HCT116 (cell line): ENCODE measurements at regions not wholly inside any gene's neighbourhood (a gene's known extent, or its start where the extent isn't known, plus 50 kb on each side); places are given as distances from the start of the nearest gene placed in this dataset.
"Not testable (repeated sequence)": the region's sequence is repeated elsewhere in the genome, so short reads cannot be mapped to it uniquely, and the experiment has no call there.

ENCODE experiments used
- ATAC-seq: fragments of 200-7000 bp; cut with Tn5 transposase; 2 replicates; pipeline ENCODE4 v1.9.1; 2020; ENCODE audit warnings: mild to moderate bottlenecking, moderate library complexity
- BruUV-seq: library from RNA; stranded (reverse); fragments of 400-500 nt; replicated peaks from 2 replicates; lab custom pipeline; 2021; lab: Mats Ljungman, UMichigan
- CTCF ChIA-PET: fragments of 300-600 bp; sonication (Branson Sonifier 250); formaldehyde crosslinking; loops from one replicate; lab custom pipeline; 2021; ENCODE audit warnings: antibody characterized with exemption; lab: Charles Lee
- POLR2A ChIA-PET: fragments of 300-600, 350-600 bp; sonication (Branson Sonifier 250); formaldehyde crosslinking; loops from one replicate; lab custom pipeline; 2021; ENCODE audit warnings: antibody characterized with exemption; lab: Charles Lee
- RAD21 ChIA-PET, 2 experiments: fragments of 300-600 bp; sonication (Branson Sonifier 250); formaldehyde crosslinking; loops; one replicate each; lab custom pipeline; 2023; ENCODE audit warnings: low total read pairs in 2 of 2; ENCODE audit not compliant: uncharacterized antibody in 2 of 2, unreplicated experiment in 2 of 2, low non-redundant PET in 1 of 2; lab: Charles Lee
- DNase-seq: peaks from one replicate; pipeline ENCODE4 v3.0.0-alpha.2; 2010; ENCODE audit warnings: low read depth, low spot score
- H2AFZ ChIP-seq: fragments of 200-600 bp; shearing (Covaris generic), sonication (generic); 2 replicates; pipeline ENCODE4 v1.6.1; 2017; ENCODE audit warnings: low read depth, mixed run types, mixed read lengths, antibody characterized with exemption, low read length; ENCODE audit not compliant: poor library complexity, severe bottlenecking
- H3K27ac ChIP-seq: 2 replicates; pipeline ENCODE4 v1.5.1; 2012; ENCODE audit warnings: low read depth, low read length
- H3K27me3 ChIP-seq: fragments of 200-600 bp; sonication (generic); 2 replicates; pipeline ENCODE4 v1.6.1; 2016; ENCODE audit warnings: mixed run types, low read length, mixed read lengths; ENCODE audit not compliant: insufficient read depth
- H3K36me3 ChIP-seq, 2 experiments: fragments of 200-500 bp in 1 of 2; fragments of 200-600 bp in 1 of 2; sonication (Bioruptor generic) in 1 of 2; sonication (generic) in 1 of 2; 2 replicates each; pipeline versions ENCODE4 v1.5.1 to v1.6.1; 2014 to 2016; ENCODE audit warnings: low read length in 2 of 2, inconsistent platforms in 1 of 2, mixed read lengths in 1 of 2, mixed run types in 1 of 2; ENCODE audit not compliant: insufficient read depth in 2 of 2, control insufficient read depth in 1 of 2
- H3K4me1 ChIP-seq, 2 experiments: fragments of 200-600 bp in 1 of 2; sonication (generic) in 1 of 2; 2 replicates each; pipeline versions ENCODE4 v1.5.1 to v1.6.1; 2012 to 2017; ENCODE audit warnings: low read length in 2 of 2, inconsistent platforms in 1 of 2, mild to moderate bottlenecking in 1 of 2, mixed read lengths in 1 of 2, mixed run types in 1 of 2, moderate library complexity in 1 of 2; ENCODE audit not compliant: insufficient read depth in 2 of 2, control insufficient read depth in 1 of 2
- H3K4me2 ChIP-seq: fragments of 200-600 bp; sonication (generic); 2 replicates; pipeline ENCODE4 v1.6.1; 2017; ENCODE audit warnings: mixed run types, low read length, mixed read lengths
- H3K4me3 ChIP-seq, 2 experiments: fragments of 200-600 bp in 1 of 2; sonication (generic) in 1 of 2; replicated peaks in 1 of 2; 2 replicates each; pipeline ENCODE4 v1.5.1; 2011 to 2016; ENCODE audit warnings: low read length in 2 of 2, control low read depth in 1 of 2, low read depth in 1 of 2, mild to moderate bottlenecking in 1 of 2, mixed read lengths in 1 of 2, mixed run types in 1 of 2
- H3K79me2 ChIP-seq: fragments of 200-600 bp; sonication (generic); 2 replicates; pipeline ENCODE4 v1.6.1; 2017; ENCODE audit warnings: mild to moderate bottlenecking, mixed run types, low read length, moderate library complexity, mixed read lengths; ENCODE audit not compliant: insufficient read depth
- H3K9ac ChIP-seq: fragments of 200-600 bp; sonication (generic); 2 replicates; pipeline ENCODE4 v1.6.1; 2016; ENCODE audit warnings: low read length, mixed read lengths
- H3K9me2 ChIP-seq: fragments of 200-600 bp; sonication (generic), shearing (Covaris generic); 2 replicates; pipeline ENCODE4 v1.6.1; 2017; ENCODE audit warnings: mixed run types, mild to moderate bottlenecking, moderate library complexity; ENCODE audit not compliant: insufficient read depth
- H3K9me3 ChIP-seq, 2 experiments: fragments of 200-500 bp in 1 of 2; fragments of 200-600 bp in 1 of 2; sonication (Bioruptor generic) in 1 of 2; sonication (generic) in 1 of 2; 2 replicates each; pipeline ENCODE4 v1.6.1; 2014 to 2017; ENCODE audit warnings: low read length in 2 of 2, mixed read lengths in 2 of 2, inconsistent platforms in 1 of 2, low read depth in 1 of 2, mild to moderate bottlenecking in 1 of 2, mixed run types in 1 of 2, moderate library complexity in 1 of 2; ENCODE audit not compliant: control insufficient read depth in 1 of 2, insufficient read depth in 1 of 2
- H4K20me1 ChIP-seq: fragments of 200-600 bp; sonication (generic), shearing (Covaris generic); 2 replicates; pipeline ENCODE4 v1.6.1; 2017; ENCODE audit warnings: mixed run types, mild to moderate bottlenecking, moderate library complexity; ENCODE audit not compliant: insufficient read depth
- CBX3 ChIP-seq: IDR thresholded peaks from 2 replicates; pipeline ENCODE4 v1.6.1; 2012; ENCODE audit warnings: low read depth
- CEBPB ChIP-seq: IDR thresholded peaks from 2 replicates; pipeline ENCODE4 v1.6.1; 2012; ENCODE audit warnings: low read depth
- EGR1 ChIP-seq: IDR thresholded peaks from 2 replicates; pipeline ENCODE4 v1.6.1; 2012; ENCODE audit warnings: low read depth
- ELF1 ChIP-seq: IDR thresholded peaks from 2 replicates; pipeline ENCODE4 v1.6.1; 2012; ENCODE audit warnings: low read depth, borderline replicate concordance
- EZH2phosphoT487 ChIP-seq: fragments of 200-600 bp; IDR thresholded peaks from 2 replicates; pipeline ENCODE4 v1.6.1; 2018; ENCODE audit warnings: antibody characterized with exemption, borderline replicate concordance
- FOSL1 ChIP-seq: IDR thresholded peaks from 2 replicates; pipeline ENCODE4 v1.6.1; 2012; ENCODE audit warnings: low read depth
- POLR2A ChIP-seq: IDR thresholded peaks from 2 replicates; pipeline ENCODE4 v1.7.0; 2011; ENCODE audit warnings: borderline replicate concordance; ENCODE audit not compliant: insufficient read depth, insufficient read length; ENCODE audit errors: extremely low read depth
- POLR2AphosphoS5 ChIP-seq: IDR thresholded peaks from 2 replicates; pipeline ENCODE4 v1.6.1; 2011; ENCODE audit warnings: mild to moderate bottlenecking, low read depth, low read length, moderate library complexity
- SP1 ChIP-seq: IDR thresholded peaks from 2 replicates; pipeline ENCODE4 v1.6.1; 2012; ENCODE audit warnings: low read depth
- TCF7L2 ChIP-seq: IDR thresholded peaks from 2 replicates; pipeline ENCODE4 v1.7.0; 2011; ENCODE audit warnings: borderline replicate concordance, inconsistent platforms; ENCODE audit not compliant: insufficient read depth, insufficient read length; ENCODE audit errors: extremely low read depth
- ZFX ChIP-seq: fragments of 450-650 bp; IDR thresholded peaks from 2 replicates; pipeline ENCODE4 v1.6.1; 2017
- intact Hi-C: fragments of 100-400 bp; cut with micrococcal nuclease; formaldehyde crosslinking; loops from 2 replicates; pipeline ENCODE4 v1.10.0; 2022
- TF ChIP-seq, protein P1 (sequence below): IDR thresholded peaks from 2 replicates; pipeline ENCODE4 v1.6.1; 2012
- TF ChIP-seq, protein P2 (sequence below): IDR thresholded peaks from 2 replicates; pipeline ENCODE4 v1.6.1; 2012; ENCODE audit warnings: low read depth

DNA sequence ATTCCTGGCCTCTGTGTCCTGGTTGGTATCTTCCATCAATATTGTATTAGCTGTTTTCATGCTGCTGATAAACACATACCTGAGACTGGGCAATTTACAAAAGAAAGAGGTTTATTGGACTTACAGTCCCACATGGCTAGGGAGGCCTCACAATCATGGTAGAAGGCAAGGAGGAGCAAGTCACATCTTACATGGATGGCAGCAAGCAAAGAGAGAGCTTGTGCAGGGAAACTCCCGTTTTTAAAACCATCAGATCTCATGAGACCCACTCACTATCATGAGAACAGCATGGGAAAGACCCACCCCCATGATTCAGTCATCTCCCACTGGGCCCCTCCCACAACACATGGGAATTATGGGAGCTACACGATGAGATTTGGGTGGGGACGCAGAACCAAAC, 265.3 kb upstream of the IL12B start:
- RAD21 ChIA-PET, H3K4me2 ChIP-seq, H3K27ac ChIP-seq, H4K20me1 ChIP-seq, POLR2A ChIA-PET, H2AFZ ChIP-seq, H3K36me3 ChIP-seq, BruUV-seq, DNase-seq, H3K9me3 ChIP-seq, H3K4me3 ChIP-seq, intact Hi-C loops, H3K27me3 ChIP-seq, CTCF ChIA-PET, ATAC-seq, H3K9me2 ChIP-seq, H3K4me1 ChIP-seq, H3K9ac ChIP-seq, H3K79me2 ChIP-seq: not testable (repeated sequence)

DNA sequence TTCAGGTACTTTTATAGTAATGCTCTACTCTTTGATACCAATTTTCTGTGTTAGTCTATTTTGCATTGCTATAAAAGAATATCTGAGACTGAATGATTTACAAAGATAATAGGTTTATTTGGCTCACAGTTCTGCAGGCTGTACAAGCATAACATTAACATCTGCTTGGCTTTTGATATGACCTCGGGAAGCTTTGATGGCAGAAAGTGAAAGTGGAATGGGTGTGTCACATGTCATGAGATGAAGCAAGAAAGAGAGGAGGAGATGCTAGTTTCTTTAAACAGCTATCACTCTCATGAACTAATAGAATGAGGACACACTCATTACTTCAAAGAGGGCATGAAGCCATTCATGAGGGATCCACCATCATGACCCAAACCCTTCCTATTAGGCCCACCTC, 270.9 kb upstream of the IL12B start:
- Histone ChIP-seq H3K27ac (no peak overlapping the region), H3K9me3 (peaks cover 0 to 3% of the 10 kb centered on the region in 2 experiments; a peak in 1 of 4 replicates), H3K79me2 (no peaks in the 10 kb centered on the region), H3K9me2 (no peaks in the 10 kb centered on the region), H3K27me3 (no peaks in the 10 kb centered on the region), H3K36me3 (no peaks in the 10 kb centered on the region), H3K9ac (no peak overlapping the region), H3K4me2 (no peak overlapping the region), H4K20me1 (no peaks in the 10 kb centered on the region), H2AFZ (no peak overlapping the region)
- DNase-seq, result no peak
- no peak for TF ChIP-seq EZH2phosphoT487
- TF ChIP-seq POLR2AphosphoS5, result no peak
- TF ChIP-seq ZFX, result no peak
- TF ChIP-seq CEBPB, result no peak
- no peak for TF ChIP-seq EGR1
- TF ChIP-seq POLR2A, result no peak
- TF ChIP-seq SP1, result no peak
- no peak for TF ChIP-seq TCF7L2
- TF ChIP-seq, protein P1, sequence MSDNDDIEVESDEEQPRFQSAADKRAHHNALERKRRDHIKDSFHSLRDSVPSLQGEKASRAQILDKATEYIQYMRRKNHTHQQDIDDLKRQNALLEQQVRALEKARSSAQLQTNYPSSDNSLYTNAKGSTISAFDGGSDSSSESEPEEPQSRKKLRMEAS, result no peak
- TF ChIP-seq, protein P2, sequence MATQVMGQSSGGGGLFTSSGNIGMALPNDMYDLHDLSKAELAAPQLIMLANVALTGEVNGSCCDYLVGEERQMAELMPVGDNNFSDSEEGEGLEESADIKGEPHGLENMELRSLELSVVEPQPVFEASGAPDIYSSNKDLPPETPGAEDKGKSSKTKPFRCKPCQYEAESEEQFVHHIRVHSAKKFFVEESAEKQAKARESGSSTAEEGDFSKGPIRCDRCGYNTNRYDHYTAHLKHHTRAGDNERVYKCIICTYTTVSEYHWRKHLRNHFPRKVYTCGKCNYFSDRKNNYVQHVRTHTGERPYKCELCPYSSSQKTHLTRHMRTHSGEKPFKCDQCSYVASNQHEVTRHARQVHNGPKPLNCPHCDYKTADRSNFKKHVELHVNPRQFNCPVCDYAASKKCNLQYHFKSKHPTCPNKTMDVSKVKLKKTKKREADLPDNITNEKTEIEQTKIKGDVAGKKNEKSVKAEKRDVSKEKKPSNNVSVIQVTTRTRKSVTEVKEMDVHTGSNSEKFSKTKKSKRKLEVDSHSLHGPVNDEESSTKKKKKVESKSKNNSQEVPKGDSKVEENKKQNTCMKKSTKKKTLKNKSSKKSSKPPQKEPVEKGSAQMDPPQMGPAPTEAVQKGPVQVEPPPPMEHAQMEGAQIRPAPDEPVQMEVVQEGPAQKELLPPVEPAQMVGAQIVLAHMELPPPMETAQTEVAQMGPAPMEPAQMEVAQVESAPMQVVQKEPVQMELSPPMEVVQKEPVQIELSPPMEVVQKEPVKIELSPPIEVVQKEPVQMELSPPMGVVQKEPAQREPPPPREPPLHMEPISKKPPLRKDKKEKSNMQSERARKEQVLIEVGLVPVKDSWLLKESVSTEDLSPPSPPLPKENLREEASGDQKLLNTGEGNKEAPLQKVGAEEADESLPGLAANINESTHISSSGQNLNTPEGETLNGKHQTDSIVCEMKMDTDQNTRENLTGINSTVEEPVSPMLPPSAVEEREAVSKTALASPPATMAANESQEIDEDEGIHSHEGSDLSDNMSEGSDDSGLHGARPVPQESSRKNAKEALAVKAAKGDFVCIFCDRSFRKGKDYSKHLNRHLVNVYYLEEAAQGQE, result no peak
- TF ChIP-seq FOSL1, result no peak
- TF ChIP-seq CBX3, result no peak
- TF ChIP-seq ELF1, result no peak
- TF ChIP-seq, all 23 proteins: peak for 0
- ChIA-PET CTCF (no interaction called here), POLR2A (no interaction called here), RAD21 (no interaction called here)
- ATAC-seq, result no peak
- Histone ChIP-seq H3K4me3 (no peak overlapping the region), H3K4me1 (peaks cover 3 to 5% of the 10 kb centered on the region in 2 experiments; a peak in 1 of 4 replicates)
- no TSS peak for BruUV-seq
- intact Hi-C loops, result no loop called here
